ENCODE measurements at regions not wholly inside any gene's neighbourhood (a gene's known extent, or its start where the extent isn't known, plus 50 kb on each side); places are given as distances from the start of the nearest gene placed in this dataset.

- Mint-ChIP-seq H3K27me3 (peaks cover 4% of the 10 kb centered on the region), H3K27ac (no peak overlapping the region), H3K4me3 (no peak overlapping the region), H3K4me1 (no peaks in the 10 kb centered on the region), H3K36me3 (ENCODE audit: low read depth) (no peaks in the 10 kb centered on the region), H3K9me3 (no peaks in the 10 kb centered on the region)
- TF ChIP-seq CTCF (IDR thresholded peaks at IDR 0.05) = no peak
- DNase-seq (no peak), ATAC-seq (ENCODE audit: low read depth) (no peak)
- intact Hi-C loops (cut with micrococcal nuclease) = no loop called here
- ChIA-PET CTCF (no interaction called here), POLR2A (no interaction called here)
Observed at GRCh38 chr2:145827235-145827634, 1307.3 kb upstream of the ZEB2 start.

DNA sequence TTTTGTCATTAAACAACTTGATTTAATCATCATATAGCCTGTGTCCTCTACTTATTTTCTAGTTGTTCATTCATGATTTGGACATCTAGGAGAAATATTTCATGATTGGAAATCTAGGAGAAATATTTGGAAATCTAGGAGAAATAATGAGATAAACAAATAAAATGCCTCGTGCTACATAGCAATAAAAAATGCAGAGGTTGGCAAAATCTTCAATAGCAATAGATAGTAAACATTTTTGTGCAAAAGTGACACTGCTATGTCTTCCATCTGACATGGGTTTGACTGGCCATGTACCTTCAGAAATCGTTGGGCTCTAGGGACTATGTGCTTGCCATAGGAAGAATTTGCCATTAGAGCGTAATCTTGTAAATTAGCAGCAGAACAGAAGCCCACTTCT lies 1304.5 kb upstream of the ZEB2 start:
- no peak for TF ChIP-seq CTCF (IDR thresholded peaks at IDR 0.05)
- ChIA-PET CTCF (no interaction called here), POLR2A (no interaction called here)
- Mint-ChIP-seq H3K9me3 (no peaks in the 10 kb centered on the region), H3K4me1 (no peaks in the 10 kb centered on the region), H3K4me3 (no peak overlapping the region), H3K27ac (no peak overlapping the region), H3K36me3 (ENCODE audit: low read depth) (no peaks in the 10 kb centered on the region), H3K27me3 (peaks cover 4% of the 10 kb centered on the region)
- intact Hi-C loops (cut with micrococcal nuclease) = no loop called here
- ATAC-seq (ENCODE audit: low read depth) = no peak
- no peak for DNase-seq

GRCh38 chr2:145822892-145823534 lies 1303.1 kb upstream of the ZEB2 start:
- Mint-ChIP-seq H3K27me3 (peaks cover 4% of the 10 kb centered on the region), H3K4me3 (no peak overlapping the region), H3K4me1 (no peaks in the 10 kb centered on the region), H3K36me3 (ENCODE audit: low read depth) (no peaks in the 10 kb centered on the region), H3K27ac (no peak overlapping the region), H3K9me3 (no peaks in the 10 kb centered on the region)
- DNase-seq (no peak), ATAC-seq (ENCODE audit: low read depth) (no peak)
- ChIA-PET POLR2A (no interaction called here), CTCF (no interaction called here)
- no peak for TF ChIP-seq CTCF (IDR thresholded peaks at IDR 0.05)
- intact Hi-C loops (cut with micrococcal nuclease) = no loop called here

DNA sequence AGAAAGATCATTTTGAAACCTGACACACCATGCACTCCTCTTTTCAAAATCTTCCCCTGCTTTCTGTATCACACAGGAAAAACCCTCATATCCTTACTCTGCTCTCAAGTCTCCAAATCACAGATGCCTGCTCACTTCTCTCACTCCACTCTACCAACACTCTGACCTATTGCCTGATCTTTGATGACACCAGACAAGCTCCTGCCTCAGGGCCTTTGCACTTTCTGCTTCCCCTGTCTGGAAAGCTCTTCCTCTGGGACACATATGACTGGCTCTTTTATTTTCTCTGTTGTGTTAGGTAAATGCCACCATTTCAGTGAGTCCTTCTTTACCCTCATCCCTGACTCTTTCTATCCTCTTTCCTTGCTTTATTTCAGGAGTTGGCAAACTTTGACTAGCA lies 1300.7 kb upstream of the ZEB2 start:
- TF ChIP-seq CTCF (IDR thresholded peaks at IDR 0.05) = no peak
- Mint-ChIP-seq H3K4me3 (no peak overlapping the region), H3K27ac (no peak overlapping the region), H3K36me3 (ENCODE audit: low read depth) (no peaks in the 10 kb centered on the region), H3K27me3 (peaks cover 4% of the 10 kb centered on the region), H3K9me3 (no peaks in the 10 kb centered on the region), H3K4me1 (no peaks in the 10 kb centered on the region)
- ATAC-seq (ENCODE audit: low read depth) (no peak), DNase-seq (no peak)
- intact Hi-C loops (cut with micrococcal nuclease) = no loop called here
- POLR2A ChIA-PET = no interaction called here
- CTCF ChIA-PET = no interaction called here

- peaks cover 4% of the 10 kb centered on the region for H3K27me3 Mint-ChIP-seq
- H3K27ac Mint-ChIP-seq = no peak overlapping the region
- no peak for TF ChIP-seq CTCF (IDR thresholded peaks at IDR 0.05)
- ATAC-seq (ENCODE audit: low read depth) (no peak), DNase-seq (no peak)
- ChIA-PET CTCF (no interaction called here), POLR2A (no interaction called here)
- no peaks in the 10 kb centered on the region for H3K36me3 Mint-ChIP-seq (ENCODE audit: low read depth)
- intact Hi-C loops (cut with micrococcal nuclease) = no loop called here
- no peaks in the 10 kb centered on the region for H3K4me1 Mint-ChIP-seq
- H3K4me3 Mint-ChIP-seq = no peak overlapping the region
- no peaks in the 10 kb centered on the region for H3K9me3 Mint-ChIP-seq
Observed at GRCh38 chr2:145818890-145819504, 1299.1 kb upstream of the ZEB2 start.
